Pons (tissue), 1 donor: ENCODE measurements at regions not wholly inside any gene's neighbourhood (a gene's known extent, or its start where the extent isn't known, plus 50 kb on each side); places are given as distances from the start of the nearest gene placed in this dataset.

Experiments
- DNase-seq: peaks from one replicate; pipeline ENCODE4 v3.0.0-alpha.2; 2016; ENCODE audit warnings: low spot score

DNA sequence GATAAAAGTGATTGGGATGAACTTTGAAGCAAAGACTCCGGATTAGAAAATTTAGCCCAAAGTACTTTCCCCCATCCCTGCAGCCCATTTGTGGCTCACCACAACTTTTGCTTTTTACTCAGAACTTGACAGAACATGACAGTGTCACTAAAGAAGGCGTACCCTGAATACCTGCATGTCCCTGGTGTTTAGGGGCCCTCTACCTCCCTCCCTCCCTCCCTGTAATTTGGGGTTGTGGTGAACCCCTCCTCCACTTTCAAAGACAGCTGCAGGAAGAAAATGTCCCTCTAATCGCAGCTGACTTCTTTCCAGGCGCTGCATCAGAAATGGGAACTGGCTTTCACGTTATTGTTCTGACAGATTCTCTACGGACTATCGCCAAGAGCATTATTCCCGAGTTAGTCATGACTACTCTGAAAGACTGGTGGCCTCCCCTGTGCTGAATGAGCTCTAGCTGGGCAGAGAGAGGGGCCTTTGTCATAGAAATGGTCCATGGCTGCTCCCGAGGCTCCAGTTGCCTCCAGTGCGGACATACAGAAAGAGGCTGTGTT is 93.2 kb upstream of the ARHGEF3 start:
- DNase-seq = peak; percentile 91

- DNase-seq = no peak
These were observed 88.8 kb upstream of the ARHGEF3 start for GRCh38 chr3:56890448-56891091.

DNA sequence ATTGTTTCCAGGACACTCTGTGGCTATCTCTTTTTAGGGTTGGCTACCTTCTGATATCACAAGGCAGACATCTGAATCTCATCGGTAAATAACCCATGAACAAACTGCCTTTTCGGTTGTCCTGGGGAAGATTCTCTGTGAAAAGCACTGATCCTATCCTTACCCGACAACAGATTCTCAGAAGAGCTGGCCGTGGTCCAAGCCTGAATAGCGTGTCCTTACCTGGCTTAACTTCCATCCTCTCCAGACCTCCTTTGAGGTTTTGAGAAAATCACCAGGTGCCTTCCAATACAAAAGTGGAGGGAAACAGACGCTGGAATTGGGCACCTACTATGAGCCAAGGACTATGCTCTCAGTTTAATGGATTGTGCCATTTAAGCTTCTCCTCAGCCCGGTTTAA is 87.4 kb upstream of the ARHGEF3 start:
- DNase-seq = no peak

DNA sequence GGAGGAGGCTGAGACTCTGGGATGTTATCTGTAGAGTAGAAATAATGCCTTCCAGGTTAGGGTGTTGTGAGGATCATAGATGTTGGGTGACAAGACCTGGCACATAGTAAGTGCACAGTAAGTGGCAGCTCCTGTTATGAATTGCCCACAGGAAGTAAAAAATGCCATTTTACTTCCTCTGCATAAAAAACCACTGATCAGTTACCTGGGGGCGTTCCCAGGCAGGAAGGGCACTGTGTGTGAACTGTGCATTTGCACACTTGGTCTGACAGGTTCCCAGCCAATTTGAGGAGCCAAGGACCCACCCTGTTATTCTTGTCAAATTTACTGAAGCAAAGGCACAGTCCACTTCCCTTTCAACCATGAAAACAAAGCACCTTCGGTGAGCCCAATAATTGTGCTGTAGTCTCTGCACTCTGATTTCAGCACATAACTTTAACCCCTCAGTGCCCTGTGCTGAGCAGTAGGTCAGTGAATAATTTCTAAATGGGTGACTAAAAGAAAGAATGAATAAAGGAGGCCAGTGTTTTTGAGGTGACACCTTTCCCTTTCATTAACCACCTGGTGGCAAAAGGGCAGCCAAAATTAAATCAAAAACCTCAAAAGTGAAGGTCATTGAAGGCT is 85.8 kb upstream of the ARHGEF3 start:
- DNase-seq = no peak

- no peak for DNase-seq
These were observed 84.6 kb upstream of the ARHGEF3 start for GRCh38 chr3:56886314-56886713.

GRCh38 chr3:56885879-56886278 is 84.1 kb upstream of the ARHGEF3 start:
- DNase-seq = no peak

- DNase-seq = no peak
These were observed 83.7 kb upstream of the ARHGEF3 start for GRCh38 chr3:56885453-56885852.

GRCh38 chr3:56884387-56884786 is 82.6 kb upstream of the ARHGEF3 start:
- DNase-seq = no peak

GRCh38 chr3:56883828-56884227 is 82.1 kb upstream of the ARHGEF3 start:
- DNase-seq = no peak

DNA sequence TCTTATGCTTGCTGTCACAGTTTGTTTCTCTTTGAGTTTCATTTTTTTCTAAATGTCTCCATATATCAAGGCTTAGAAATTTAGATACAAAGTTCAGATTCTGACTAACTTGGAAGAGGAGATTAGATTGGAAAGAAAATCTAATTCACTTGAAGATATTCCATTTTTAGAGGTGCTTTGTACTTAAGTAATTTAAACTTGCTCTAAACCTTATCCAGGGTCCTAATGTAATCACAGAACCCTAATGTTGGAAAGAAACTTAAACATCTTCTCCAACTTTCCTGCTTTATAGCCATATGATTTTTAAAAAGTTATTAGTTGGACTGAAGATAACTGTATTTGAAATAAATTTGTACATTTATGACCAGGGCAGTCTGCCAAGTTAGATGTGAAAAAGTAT is 81.1 kb upstream of the ARHGEF3 start:
- DNase-seq = no peak

DNA sequence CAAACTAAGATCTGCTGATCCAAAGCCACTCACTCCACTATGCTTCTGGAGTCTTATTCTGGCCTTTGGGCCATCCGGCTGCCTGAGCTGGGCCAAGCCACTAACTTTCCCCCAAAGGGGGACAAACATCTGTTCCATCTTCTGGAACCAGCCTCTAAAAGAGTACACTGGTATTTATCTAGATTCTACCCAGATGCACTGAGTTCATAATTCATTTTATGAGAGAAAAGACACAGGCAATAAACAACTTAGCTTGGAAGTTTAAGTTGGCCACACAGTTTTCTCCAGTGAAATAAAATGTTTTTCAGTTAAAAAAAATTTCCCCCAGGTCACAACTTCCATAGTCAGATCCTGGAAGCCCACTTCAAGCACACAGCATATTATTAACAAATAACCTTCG is 80.1 kb upstream of the ARHGEF3 start:
- no peak for DNase-seq

DNA sequence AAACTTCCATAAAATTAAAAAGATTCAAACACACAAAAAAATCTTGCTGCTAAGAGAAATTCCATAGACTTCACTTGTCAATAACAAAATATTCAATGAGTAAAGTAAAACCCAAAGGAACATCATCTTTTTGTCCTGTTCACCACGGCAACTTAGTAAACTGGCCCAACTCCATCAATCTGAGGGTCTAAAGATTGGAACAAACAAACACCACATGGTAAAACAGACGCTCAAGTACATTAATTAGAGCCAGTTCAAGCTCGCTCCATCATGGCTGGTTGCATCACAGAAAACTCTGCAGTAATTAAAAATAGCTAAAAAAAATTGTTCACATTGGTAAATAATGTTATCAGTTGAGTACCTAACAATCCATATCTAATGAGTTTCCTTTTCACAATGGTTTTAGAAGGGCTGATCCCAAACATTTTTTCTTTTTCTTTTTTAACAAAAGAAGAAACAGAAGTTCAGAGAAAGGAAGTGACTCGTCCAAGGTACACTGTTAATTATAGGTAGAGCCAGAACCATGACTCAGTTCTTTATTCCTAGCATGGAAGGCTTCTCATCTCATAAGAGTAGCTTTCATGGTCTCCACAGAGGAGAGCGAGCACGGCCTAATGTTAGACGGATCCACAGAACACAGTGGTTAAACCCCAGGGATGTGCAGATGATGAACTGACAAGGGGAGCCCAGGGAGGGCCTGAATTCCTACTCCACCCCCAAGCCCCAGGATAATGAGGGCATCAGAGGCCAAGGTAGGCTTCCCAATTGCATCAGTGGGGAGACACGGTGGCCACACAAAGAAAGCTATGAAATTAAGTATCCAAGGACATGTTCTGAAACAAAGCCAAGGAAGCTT is 79.2 kb upstream of the ARHGEF3 start:
- DNase-seq = no peak

- DNase-seq = no peak
These were observed 77.9 kb upstream of the ARHGEF3 start for GRCh38 chr3:56879436-56880215.

DNA sequence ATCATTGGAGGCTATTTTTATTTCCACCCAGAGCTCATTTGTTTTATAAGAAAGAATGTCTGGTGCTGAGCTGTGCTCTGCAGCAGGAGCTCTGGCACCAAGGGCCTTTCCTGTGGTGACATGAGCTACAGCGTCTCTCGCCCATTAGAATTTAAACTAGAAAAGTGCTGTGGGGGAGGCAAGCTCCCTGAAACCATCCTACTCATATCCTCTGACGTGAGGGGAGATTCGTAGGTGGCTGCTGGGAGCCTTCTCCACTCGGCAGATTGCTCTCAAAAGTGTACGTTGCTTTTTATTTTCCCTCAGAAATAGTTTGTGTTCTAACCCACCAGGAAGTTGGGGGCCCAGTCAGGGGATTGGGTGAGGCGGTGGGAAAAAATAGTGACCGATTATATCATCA is 76.3 kb upstream of the ARHGEF3 start:
- DNase-seq = no peak

DNA sequence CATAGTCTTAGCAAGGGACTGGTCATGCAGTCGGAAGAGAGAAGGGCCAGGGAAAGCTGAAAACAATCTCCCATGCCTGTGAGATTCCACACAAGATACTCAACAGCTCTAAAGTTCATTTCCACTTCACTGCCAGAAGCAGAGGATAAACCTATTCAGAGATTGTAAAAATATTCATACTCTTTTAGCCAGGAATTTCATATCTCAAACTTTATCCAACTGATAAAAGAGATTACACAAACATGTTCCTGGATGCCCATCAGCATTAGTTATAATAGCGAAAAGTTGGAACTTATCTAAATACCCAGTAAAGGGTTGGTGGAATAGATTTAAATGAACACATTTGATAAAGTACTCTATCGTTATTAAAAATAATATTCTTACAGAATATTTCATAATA is 75.2 kb upstream of the ARHGEF3 start:
- no peak for DNase-seq

DNA sequence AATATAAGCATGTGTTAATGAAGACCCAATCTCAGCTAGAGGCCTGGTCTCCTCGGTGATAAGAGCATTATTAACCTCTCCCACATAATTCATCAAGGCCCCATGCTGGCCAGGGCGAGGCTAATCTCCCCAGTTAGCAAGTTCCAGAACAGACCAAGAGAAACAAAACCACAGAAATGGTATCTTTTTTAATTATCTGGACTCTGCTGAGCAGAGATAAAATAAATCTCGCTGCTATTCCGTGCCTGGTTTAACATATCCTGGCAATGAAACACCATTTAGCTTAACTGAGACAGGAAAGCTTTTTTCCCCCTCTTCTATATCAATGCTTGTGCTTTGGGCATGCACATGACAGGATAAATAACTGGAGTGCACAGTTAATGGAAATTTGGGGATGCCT is 72.5 kb upstream of the ARHGEF3 start:
- no peak for DNase-seq

- no peak for DNase-seq
These were observed 68.7 kb upstream of the ARHGEF3 start for GRCh38 chr3:56870436-56870835.

DNA sequence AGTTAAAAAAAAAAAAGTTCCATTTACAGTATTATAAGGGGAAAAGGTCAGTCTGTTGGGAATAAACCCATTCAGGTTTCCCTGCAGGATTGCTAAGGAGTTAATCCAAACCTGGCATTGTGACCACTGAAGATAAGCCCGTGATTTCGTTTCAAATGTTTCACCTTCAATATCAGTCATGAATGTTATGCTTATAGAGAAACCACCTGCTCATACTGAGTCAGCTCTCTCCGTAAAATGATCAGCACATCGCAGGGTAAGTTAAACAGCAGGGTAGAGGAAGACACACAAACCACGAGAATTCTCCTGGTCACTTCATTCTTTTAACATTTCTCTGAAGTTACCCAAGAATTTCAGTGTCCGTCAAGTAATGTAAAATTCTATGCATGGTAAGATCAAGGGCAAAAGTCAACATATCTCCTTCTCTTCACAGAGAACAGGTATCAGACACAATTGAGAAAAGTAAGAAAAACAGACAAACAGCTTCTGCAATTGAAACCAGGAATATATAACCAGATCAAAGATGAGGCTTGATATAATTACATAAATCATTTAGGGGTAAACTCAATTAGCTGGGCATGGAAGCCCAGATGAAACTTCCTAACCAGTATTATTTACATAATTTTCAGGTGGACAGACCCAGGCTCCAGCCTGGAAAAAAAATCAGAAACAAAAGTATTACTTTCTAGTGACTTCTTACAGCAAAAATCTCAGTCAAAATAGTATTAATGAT is 67.6 kb upstream of the ARHGEF3 start:
- DNase-seq = no peak

GRCh38 chr3:56868706-56869105 is 67.0 kb upstream of the ARHGEF3 start:
- DNase-seq = no peak

- DNase-seq = no peak
These were observed 65.9 kb upstream of the ARHGEF3 start for GRCh38 chr3:56867671-56868070.

- DNase-seq = no peak
These were observed 63.3 kb upstream of the ARHGEF3 start for GRCh38 chr3:56864918-56865524.
